ENCODE measurements at regions not wholly inside any gene's neighbourhood (a gene's known extent, or its start where the extent isn't known, plus 50 kb on each side); places are given as distances from the start of the nearest gene placed in this dataset.
A peak's percentile ranks its signal among the peaks of the same experiment; 100 is the strongest.

- Histone ChIP-seq H3K4me1 (peaks cover 0 to 5% (median 0%) of the 10 kb centered on the region in 12 donors), H3K27ac (no peak overlapping the region), H3K36me3 (no peaks in the 10 kb centered on the region), H3K9me3 (no peaks in the 10 kb centered on the region), H3K27me3 (no peaks in the 10 kb centered on the region), H3K4me3 (no peak overlapping the region)
- WGBS, 4 donors, result 60 to 75% (median 72%) methylated on average over 2 of the region's 2 CpGs
- intact Hi-C loops (cut with DNase I), result no loop called here
- no peak for TF ChIP-seq CTCF (IDR thresholded peaks at IDR 0.05)
- TF ChIP-seq POLR2A (IDR thresholded peaks at IDR 0.05), result no peak
- DNase-seq, result no peak
- ATAC-seq, result no peak
Observed at GRCh38 chr4:89587364-89587763, 249.6 kb downstream of the SNCA start.

- Histone ChIP-seq H3K36me3 (no peaks in the 10 kb centered on the region), H3K27ac (no peak overlapping the region), H3K9me3 (no peaks in the 10 kb centered on the region), H3K27me3 (no peaks in the 10 kb centered on the region), H3K4me1 (peaks cover 0 to 5% (median 0%) of the 10 kb centered on the region in 12 donors), H3K4me3 (no peak overlapping the region)
- TF ChIP-seq CTCF (IDR thresholded peaks at IDR 0.05) (peak in 5 of 12 donors; percentile 11 to 27 (median 20)), POLR2A (IDR thresholded peaks at IDR 0.05) (no peak)
- 45 to 68% (median 50%) methylated on average over 2 of the region's 2 CpGs for whole genome bisulfite sequencing, 4 donors
- ATAC-seq (no peak), DNase-seq (no peak)
- intact Hi-C loops (cut with DNase I), result no loop called here
Observed at GRCh38 chr4:89586864-89587263, 250.1 kb downstream of the SNCA start.

GRCh38 chr4:89586318-89586717, 250.6 kb downstream of the SNCA start:
- TF ChIP-seq CTCF (IDR thresholded peaks at IDR 0.05) (no peak), POLR2A (IDR thresholded peaks at IDR 0.05) (no peak)
- H3K4me1 ChIP-seq, result peaks cover 0 to 5% (median 0%) of the 10 kb centered on the region in 12 donors
- 25 to 34% (median 29%) methylated on average over 3 of the region's 3 CpGs for WGBS, 4 donors
- no peaks in the 10 kb centered on the region for H3K27me3 ChIP-seq
- no peak for DNase-seq
- no peak overlapping the region for H3K4me3 ChIP-seq
- H3K9me3 ChIP-seq, result no peaks in the 10 kb centered on the region
- no peak overlapping the region for H3K27ac ChIP-seq
- intact Hi-C loops (cut with DNase I), result no loop called here
- peak in 1 of 4 donors; percentile 61 for ATAC-seq
- no peaks in the 10 kb centered on the region for H3K36me3 ChIP-seq

- ATAC-seq (no peak), DNase-seq (no peak)
- 85 to 94% (median 90%) methylated on average over 5 of the region's 5 CpGs for WGBS, 4 donors
- H3K27me3 ChIP-seq, result no peaks in the 10 kb centered on the region
- H3K9me3 ChIP-seq, result no peaks in the 10 kb centered on the region
- H3K27ac ChIP-seq, result no peak overlapping the region
- TF ChIP-seq POLR2A (IDR thresholded peaks at IDR 0.05), result no peak
- no peaks in the 10 kb centered on the region for H3K36me3 ChIP-seq
- H3K4me1 ChIP-seq, result peaks cover 0 to 5% (median 0%) of the 10 kb centered on the region in 12 donors
- intact Hi-C loops (cut with DNase I), result no loop called here
- no peak overlapping the region for H3K4me3 ChIP-seq
Observed at GRCh38 chr4:89582756-89583505, 254.0 kb downstream of the SNCA start.

DNA sequence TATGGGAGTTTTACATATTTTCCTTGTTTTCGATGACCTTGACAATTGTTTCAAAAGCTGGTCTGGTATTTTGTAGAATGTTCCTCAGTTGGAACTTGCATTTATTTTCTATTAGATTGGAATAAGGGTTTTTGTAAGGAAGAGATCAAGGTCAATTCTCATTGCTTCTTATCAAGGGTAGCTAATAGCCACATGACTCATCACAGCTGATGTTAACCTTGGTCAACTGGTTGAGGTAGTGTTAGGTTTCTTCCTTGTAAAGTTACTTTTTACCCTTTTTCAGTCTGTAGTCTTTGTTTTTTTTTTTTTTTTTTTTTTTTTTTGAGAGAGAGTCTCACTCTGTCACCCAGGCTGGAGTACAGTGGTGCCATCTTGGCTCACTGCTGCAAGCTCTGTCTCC, 257.2 kb downstream of the SNCA start:
- ATAC-seq, result no peak
- no peak for DNase-seq
- H3K4me3 ChIP-seq, result no peak overlapping the region
- 0 to 1% (median 1%) methylated on average over 1 of the region's 1 CpG for WGBS, 4 donors
- no peak overlapping the region for H3K27ac ChIP-seq
- H3K36me3 ChIP-seq, result no peaks in the 10 kb centered on the region
- TF ChIP-seq CTCF (IDR thresholded peaks at IDR 0.05), result no peak
- no peak for TF ChIP-seq POLR2A (IDR thresholded peaks at IDR 0.05)
- no peaks in the 10 kb centered on the region for H3K9me3 ChIP-seq
- no peaks in the 10 kb centered on the region for H3K27me3 ChIP-seq
- no peaks in the 10 kb centered on the region for H3K4me1 ChIP-seq
- intact Hi-C loops (cut with DNase I), result no loop called here

Data from heart left ventricle (tissue), 16 donors.